ENCODE measurements at regions not wholly inside any gene's neighbourhood (a gene's known extent, or its start where the extent isn't known, plus 50 kb on each side); places are given as distances from the start of the nearest gene placed in this dataset.

DNA sequence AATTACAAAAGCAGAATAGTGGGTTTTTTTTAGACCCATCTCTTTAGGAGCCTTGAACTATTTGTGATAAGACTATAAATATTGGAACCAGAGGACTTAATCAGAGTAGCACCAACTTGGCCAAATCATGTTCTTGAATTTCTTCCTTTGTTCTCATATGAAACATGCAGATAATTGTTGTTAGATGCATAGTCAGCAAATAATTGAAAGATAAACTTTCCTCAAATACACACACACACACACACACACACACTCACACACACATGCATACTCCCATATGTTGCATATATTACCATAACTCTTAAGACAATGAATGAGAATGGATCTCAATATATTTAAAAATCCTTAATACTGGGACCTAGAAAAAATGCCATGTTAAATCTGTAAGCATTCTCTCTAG is 310.4 kb downstream of the KCNJ2 start:
- no peak overlapping the region for H3K4me3 ChIP-seq (ENCODE audit: low read depth, poor library complexity, severe bottlenecking)
- intact Hi-C loops (cut with DNase I; ENCODE audit: low total_unique reads): no loop called here
- TF ChIP-seq, protein P1, sequence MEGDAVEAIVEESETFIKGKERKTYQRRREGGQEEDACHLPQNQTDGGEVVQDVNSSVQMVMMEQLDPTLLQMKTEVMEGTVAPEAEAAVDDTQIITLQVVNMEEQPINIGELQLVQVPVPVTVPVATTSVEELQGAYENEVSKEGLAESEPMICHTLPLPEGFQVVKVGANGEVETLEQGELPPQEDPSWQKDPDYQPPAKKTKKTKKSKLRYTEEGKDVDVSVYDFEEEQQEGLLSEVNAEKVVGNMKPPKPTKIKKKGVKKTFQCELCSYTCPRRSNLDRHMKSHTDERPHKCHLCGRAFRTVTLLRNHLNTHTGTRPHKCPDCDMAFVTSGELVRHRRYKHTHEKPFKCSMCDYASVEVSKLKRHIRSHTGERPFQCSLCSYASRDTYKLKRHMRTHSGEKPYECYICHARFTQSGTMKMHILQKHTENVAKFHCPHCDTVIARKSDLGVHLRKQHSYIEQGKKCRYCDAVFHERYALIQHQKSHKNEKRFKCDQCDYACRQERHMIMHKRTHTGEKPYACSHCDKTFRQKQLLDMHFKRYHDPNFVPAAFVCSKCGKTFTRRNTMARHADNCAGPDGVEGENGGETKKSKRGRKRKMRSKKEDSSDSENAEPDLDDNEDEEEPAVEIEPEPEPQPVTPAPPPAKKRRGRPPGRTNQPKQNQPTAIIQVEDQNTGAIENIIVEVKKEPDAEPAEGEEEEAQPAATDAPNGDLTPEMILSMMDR (IDR thresholded peaks at IDR 0.05): no peak
- TF ChIP-seq POLR2A (IDR thresholded peaks at IDR 0.05): no peak
- no peak for DNase-seq (ENCODE audit: low spot score in 2 of 2)

DNA sequence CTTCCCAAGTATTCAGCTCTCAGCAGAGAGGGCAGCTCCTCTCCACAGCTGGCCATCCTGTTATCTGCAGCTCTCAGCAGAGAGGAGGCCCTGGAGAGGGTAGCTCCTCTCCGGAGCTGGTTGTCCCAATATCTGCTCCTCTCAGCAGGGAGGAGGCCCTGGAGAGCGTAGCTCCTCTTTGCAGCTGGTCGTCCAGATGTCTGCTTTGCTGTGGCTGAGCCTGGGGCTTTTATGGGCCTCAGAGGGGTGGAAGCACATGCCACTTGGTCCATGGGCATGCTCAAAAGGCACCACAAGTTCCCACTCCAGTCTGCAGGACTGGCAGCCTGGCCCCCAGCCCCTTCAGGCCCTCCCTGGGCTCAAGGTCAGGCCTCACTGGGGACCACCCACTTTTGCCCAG is 314.3 kb downstream of the KCNJ2 start:
- intact Hi-C loops (cut with DNase I; ENCODE audit: low total_unique reads): no loop called here
- no peak for TF ChIP-seq POLR2A (IDR thresholded peaks at IDR 0.05)
- TF ChIP-seq, protein P1 (IDR thresholded peaks at IDR 0.05): no peak
- DNase-seq (ENCODE audit: low spot score in 2 of 2): no peak
- 40 to 89% methylated on average over 1 to 2 of the region's 3 CpGs for WGBS, 2 donors
- H3K4me3 ChIP-seq (ENCODE audit: low read depth, poor library complexity, severe bottlenecking): no peak overlapping the region

DNA sequence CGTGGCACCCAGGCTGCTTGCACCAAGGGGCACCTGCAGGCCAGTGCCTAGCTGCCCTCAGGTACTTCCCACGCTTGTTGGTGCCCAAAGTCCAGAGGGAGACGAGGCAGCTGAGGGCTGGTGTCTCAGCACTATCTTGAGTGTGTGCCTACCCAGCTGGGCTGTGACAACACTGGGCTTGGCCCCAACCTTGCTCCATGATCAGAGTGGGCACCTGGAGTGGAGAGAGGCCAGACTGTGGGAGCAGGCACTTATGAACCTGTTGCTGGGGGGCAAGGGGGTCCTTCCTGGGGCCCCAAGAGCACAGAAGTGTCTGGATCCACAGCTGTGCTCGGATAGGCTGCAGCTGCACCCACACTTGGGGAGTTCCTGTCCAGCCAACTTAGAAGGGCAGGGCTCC is 314.7 kb downstream of the KCNJ2 start:
- no peak for DNase-seq (ENCODE audit: low spot score in 2 of 2)
- intact Hi-C loops (cut with DNase I; ENCODE audit: low total_unique reads): no loop called here
- H3K4me3 ChIP-seq (ENCODE audit: low read depth, poor library complexity, severe bottlenecking): no peak overlapping the region
- TF ChIP-seq, protein P1 (IDR thresholded peaks at IDR 0.05): no peak
- no peak for TF ChIP-seq POLR2A (IDR thresholded peaks at IDR 0.05)
- 73 to 86% methylated on average over 4 of the region's 4 CpGs for WGBS, 2 donors

DNA sequence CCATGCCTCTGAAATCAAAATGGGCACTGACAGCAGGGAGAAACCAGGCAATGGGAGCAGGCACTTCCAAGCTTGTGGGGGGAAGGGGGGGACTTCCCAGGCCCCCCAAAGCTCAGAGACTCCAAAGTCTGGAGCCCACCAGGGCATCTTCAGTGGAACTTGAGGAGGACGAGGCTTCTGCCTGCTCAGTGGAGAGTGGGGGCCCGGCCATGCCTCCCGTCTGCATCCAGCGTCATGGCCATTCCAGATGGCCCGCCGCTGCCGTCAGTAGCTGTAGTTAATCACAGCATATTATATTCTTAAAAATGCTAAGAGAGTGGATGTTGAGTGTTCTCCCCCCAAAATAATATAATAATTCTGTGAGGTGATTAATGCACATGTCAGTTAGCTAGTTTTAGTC is 315.2 kb downstream of the KCNJ2 start:
- intact Hi-C loops (cut with DNase I; ENCODE audit: low total_unique reads): no loop called here
- no peak for DNase-seq (ENCODE audit: low spot score in 2 of 2)

GRCh38 chr17:70492368-70492767 is 323.0 kb downstream of the KCNJ2 start:
- no peak overlapping the region for H3K4me3 ChIP-seq (ENCODE audit: low read depth, poor library complexity, severe bottlenecking)
- no peak for TF ChIP-seq POLR2A (IDR thresholded peaks at IDR 0.05)
- TF ChIP-seq, protein P1 (IDR thresholded peaks at IDR 0.05): no peak
- intact Hi-C loops (cut with DNase I; ENCODE audit: low total_unique reads): no loop called here
- DNase-seq (ENCODE audit: low spot score in 2 of 2): no peak
- WGBS, 2 donors: 66 to 80% methylated on average over 2 of the region's 2 CpGs

More for the DNA sequence above, 315.2 kb downstream of the KCNJ2 start:
- no peak for TF ChIP-seq POLR2A (IDR thresholded peaks at IDR 0.05)
- TF ChIP-seq, protein P1 (IDR thresholded peaks at IDR 0.05): no peak
- H3K4me3 ChIP-seq (ENCODE audit: low read depth, poor library complexity, severe bottlenecking): no peak overlapping the region
- WGBS, 2 donors: 92 to 96% methylated on average over 7 of the region's 7 CpGs

DNA sequence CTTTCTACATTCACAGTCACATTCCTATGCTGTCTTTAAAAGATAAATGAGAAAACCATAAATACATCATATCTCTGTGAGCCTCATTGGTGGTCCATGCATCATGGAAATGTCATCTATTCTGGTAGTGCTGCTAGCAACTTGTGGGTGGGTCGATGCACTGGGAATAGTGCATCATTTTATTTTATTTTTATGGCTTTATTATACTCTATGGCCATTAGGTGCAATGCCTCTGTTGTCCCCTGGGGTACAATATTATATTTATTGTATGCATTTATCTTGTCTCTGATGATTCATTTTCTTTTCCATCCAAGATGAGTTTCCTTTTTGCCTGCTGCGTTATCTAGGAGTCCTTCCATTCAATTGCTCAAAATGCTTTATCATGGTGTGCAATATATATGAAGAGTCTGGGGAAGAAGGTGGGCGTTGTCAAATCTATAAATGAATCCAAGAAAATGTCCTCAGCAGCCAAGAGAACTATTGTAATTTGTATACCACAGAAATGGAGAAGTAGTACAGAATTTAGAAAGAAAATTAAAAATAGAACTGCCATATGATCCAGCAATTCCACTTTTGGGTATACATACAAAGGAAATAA is 324.0 kb downstream of the KCNJ2 start:
- no peak for TF ChIP-seq POLR2A (IDR thresholded peaks at IDR 0.05)
- TF ChIP-seq, protein P1 (IDR thresholded peaks at IDR 0.05): no peak
- 60 to 62% methylated on average over 3 of the region's 3 CpGs for WGBS, 2 donors
- DNase-seq (ENCODE audit: low spot score in 2 of 2): no peak
- H3K4me3 ChIP-seq (ENCODE audit: low read depth, poor library complexity, severe bottlenecking): no peak overlapping the region
- intact Hi-C loops (cut with DNase I; ENCODE audit: low total_unique reads): no loop called here
